ENCODE measurements at regions not wholly inside any gene's neighbourhood (a gene's known extent, or its start where the extent isn't known, plus 50 kb on each side); places are given as distances from the start of the nearest gene placed in this dataset.
"Not testable (repeated sequence)": the region's sequence is repeated elsewhere in the genome, so short reads cannot be mapped to it uniquely, and the experiment has no call there.

GRCh38 chr7:84941936-84942335 is 244.9 kb downstream of the SEMA3D start:
- no peak for DNase-seq

- DNase-seq, result no peak
Measured at GRCh38 chr7:84941291-84941690, 245.6 kb downstream of the SEMA3D start.

- no peak for DNase-seq
Measured at GRCh38 chr7:84939888-84940287, 247.0 kb downstream of the SEMA3D start.

DNA sequence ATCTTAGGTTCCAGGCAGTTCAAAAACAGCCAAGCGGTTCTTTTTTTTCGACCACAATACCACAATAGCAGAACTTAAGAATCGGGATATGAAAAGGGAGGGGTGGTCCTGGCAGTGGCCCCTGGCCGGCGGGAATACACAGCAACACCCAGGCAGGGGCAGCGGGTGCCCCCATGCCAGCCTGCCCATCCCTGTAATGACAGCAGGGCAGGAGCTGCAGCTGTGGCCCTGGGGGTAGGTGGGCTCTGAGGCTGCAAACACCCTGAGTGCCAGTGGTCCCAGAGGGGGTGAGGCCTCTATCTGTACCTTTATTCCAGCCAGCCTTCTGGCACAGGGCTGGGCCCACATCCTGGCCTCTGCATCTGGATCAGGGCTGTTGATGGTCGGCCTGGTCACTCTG is 247.4 kb downstream of the SEMA3D start:
- DNase-seq, result no peak

- DNase-seq, result no peak
Measured at GRCh38 chr7:84924353-84924752, 262.5 kb downstream of the SEMA3D start.

- DNase-seq, result no peak
Measured at GRCh38 chr7:84923348-84923747, 263.5 kb downstream of the SEMA3D start.

DNA sequence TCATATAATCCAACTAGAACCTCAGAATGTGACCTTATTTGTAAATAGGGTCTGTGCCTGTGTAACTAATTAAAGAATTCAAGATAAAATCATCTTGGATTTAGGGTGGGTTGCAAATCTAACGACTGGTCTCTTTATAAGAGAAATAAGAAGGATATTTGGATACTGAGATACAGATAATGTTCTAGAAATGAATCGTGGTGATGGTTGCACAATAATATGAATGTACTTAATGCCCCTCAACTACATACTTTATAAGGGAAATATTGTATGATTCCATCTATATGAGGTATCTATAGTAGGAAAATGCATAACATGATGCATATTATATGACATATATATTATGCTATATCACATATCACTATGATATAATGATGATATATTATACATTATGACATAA is 265.7 kb downstream of the SEMA3D start:
- DNase-seq, result no peak

GRCh38 chr7:84916973-84917372 is 269.9 kb downstream of the SEMA3D start:
- DNase-seq, result not testable (repeated sequence)

- DNase-seq, result no peak
Measured at GRCh38 chr7:84916161-84916560, 270.7 kb downstream of the SEMA3D start.

GRCh38 chr7:84914598-84914997 is 272.3 kb downstream of the SEMA3D start:
- no peak for DNase-seq

DNA sequence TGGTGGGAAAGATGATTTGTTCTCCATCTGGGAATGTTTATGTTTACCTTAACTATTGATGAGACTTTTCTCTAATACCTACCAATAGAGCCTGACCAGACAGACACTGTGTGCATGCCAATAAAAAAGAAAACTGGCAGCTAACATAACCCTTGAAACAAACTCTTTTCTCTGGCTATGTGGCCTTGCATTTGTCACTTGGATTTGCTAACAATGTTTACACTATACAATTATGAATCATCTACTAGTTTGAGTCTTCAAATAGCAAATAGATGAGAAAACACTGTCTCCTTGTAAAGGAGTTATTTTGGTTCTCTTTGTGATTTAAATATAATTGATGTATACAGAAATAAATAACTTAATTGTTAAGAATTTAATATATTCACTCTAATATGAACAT is 273.1 kb downstream of the SEMA3D start:
- DNase-seq, result no peak

GRCh38 chr7:84912993-84913635 is 273.7 kb downstream of the SEMA3D start:
- DNase-seq, result no peak

DNA sequence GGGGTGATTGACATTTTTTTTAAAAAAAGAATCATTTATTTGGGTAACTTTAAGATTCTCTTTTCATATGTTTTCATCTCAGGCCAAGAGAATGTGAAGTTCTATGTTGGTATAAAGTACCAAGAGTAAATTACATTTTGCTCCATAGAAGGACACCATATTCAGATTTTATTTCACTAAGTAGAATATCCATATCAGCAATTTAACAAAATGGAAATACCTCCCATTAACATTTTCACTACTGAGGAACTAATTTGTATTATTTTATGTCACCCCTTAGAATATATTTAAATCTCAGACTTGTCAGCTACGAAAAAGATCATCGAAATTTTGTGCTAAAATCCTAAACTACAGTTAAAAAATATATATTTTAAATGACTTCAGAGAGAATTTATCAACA is 274.3 kb downstream of the SEMA3D start:
- no peak for DNase-seq

DNA sequence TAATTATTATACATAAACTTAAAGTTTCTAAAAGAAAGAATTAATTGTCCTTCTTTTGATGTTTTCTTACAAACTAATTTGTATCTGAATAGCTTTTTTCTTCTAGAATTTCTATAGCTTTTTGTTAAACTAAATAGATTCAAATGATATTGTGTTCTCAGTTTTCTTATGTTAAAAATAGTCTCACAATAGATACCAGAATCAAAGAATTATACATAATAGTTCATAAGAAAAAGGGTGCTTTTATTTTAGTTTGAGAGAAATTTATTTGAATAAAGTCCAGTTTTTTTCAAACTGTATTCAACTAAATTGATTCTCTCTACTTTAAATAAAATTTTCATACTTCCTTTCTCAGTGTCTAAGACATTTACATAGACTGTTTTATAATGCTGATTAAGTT is 274.8 kb downstream of the SEMA3D start:
- no peak for DNase-seq

DNA sequence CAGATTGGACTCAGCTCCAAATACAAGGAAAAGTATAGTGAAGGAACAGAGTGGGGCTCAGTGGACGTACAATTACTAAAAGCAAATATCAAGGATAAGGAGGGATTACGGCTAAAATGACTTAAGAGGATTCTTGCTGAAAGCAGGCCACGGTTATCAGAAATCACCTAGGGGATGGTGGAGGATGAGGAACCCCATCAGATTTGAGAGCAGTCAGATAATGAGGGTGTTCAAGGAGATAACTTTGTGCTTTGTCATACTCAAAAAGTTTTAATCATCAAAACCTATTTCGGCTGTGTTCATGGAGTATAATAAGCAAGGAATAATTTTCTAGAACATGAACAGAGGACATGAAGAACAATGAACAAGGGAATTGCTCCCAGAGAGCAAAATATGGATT is 275.8 kb downstream of the SEMA3D start:
- no peak for DNase-seq

GRCh38 chr7:84910322-84910721 is 276.5 kb downstream of the SEMA3D start:
- not testable (repeated sequence) for DNase-seq

- no peak for DNase-seq
Measured at GRCh38 chr7:84908196-84908793, 278.6 kb downstream of the SEMA3D start.

DNA sequence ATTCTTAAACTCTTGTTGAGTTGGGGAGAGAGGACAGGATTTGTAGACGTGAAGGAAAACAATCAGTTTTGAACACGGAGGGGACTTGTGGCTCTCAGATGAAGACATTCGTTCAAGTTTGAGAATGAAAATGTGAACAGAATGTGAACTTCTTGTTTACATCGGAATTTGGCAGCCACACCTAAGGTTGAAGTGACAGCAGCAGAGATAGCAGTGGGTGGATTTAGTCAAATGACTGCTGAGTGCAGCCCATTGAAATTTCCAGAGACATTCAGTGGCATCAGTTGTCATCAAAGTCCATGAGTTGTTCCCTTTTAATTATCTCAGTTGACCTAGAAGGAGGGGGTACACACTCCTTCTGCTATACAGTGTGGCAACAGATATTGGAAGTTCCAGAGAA is 280.0 kb downstream of the SEMA3D start:
- DNase-seq, result no peak

DNA sequence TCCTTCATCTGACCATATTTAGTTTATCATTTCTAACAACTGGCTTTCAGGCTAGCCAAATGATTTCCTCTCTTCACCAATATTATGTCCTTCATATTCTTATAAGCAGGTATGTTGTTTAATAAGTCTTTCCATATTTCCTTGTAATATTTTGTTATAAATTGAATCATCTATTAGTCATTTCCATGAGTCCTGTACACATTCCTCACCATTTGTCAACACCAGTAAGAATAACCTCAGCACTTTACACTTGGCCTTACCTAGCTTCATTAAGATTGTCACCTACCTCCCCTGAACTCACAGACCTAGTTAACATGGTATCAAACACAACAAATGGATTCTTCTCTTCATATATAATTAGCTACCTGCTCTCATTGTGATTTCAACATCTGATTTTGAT is 282.3 kb downstream of the SEMA3D start:
- DNase-seq, result no peak

- no peak for DNase-seq
Measured at GRCh38 chr7:84901366-84901765, 285.5 kb downstream of the SEMA3D start.

DNA sequence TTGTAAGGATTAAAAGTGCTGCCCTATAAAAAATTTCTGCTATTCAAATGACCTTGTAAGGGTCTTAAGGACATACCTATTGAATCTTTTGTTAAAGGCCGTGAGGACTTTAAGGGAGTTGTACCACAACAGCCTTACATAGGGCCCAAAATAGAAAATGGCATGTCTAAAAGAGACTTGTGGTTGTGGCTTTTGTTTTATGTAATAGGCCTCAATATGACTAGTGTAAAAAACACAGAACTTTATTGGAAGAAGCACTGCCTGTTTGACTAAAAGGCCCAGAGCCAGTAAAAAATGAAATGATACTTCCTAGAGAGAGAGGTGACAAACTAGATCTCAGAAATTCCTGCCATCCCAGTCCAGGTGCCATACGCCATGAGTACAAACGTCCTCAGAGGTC is 286.6 kb downstream of the SEMA3D start:
- DNase-seq, result no peak

- DNase-seq, result no peak
Measured at GRCh38 chr7:84895563-84895962, 291.3 kb downstream of the SEMA3D start.

DNA sequence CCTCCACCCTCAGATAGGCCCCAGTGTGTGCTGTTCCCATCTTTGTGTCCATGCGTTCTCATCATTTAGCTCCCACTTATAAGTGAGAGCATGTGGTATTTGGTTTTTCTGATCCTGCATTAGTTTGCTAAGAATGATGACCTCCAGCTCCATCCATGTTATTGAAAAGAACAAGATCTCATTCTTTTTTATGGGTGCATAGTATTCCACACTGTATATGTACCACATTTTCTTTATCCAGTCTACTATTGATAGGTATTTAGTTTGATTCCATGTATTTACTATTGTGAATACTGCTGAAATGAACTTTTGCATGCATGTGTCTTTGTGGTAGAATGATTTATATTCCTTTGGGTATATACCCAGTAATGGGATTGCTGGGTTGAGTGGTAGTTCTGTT is 303.3 kb downstream of the SEMA3D start:
- not testable (repeated sequence) for DNase-seq

DNA sequence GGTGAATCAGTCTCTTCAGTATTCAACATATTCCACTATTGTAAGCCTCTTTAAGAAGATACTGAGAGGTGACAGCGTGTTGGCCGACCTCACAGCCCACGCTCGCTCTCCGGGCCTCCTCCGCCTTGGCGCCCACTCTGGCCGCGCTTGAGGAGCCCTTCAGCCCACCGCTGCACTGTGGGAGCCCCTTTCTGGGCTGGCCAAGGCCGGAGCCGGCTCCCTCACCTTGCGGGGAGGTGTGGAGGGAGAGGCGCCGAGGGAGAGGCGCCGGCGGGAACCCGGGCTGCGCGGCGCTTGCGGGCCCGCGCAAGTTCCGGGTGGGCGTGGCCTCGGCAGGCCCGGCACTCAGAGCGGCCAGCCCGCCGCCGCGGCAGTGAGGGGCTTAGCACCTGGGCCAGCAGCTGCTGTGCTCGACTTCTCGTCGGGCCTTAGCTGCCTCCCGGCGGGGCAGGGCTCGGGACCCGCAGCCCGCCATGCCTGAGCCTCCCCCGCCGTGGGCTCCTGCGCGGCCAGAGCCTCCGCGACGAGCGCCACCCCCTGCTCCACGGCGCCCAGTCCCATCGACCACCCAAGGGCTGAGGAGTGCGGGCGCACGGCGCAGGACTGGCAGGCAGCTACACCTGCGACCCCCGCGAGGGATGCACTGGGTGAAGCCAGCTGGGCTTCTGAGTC is 306.4 kb downstream of the SEMA3D start:
- not testable (repeated sequence) for DNase-seq
